ENCODE measurements at regions not wholly inside any gene's neighbourhood (a gene's known extent, or its start where the extent isn't known, plus 50 kb on each side); places are given as distances from the start of the nearest gene placed in this dataset.

- Histone ChIP-seq H3K4me1 (peaks cover 22% of the 10 kb centered on the region), H3K9me3 (no peaks in the 10 kb centered on the region), H3K4me2 (peak overlapping the region; percentile 53), H3K27ac (peak overlapping the region; percentile 58 to 81), H3K4me3 (no peak overlapping the region)
- peak in 1 of 2 experiments; percentile 49; a peak in 2 of 6 replicates for ATAC-seq
- ChIA-PET POLR2A (no interaction called here), CTCF (interaction anchor here (1.7 to 10.2 kb wide), 3 partner anchors 456 to 657 kb away, joined by 5 to 156 read pairs (median 58); no protein-coding TSS in a partner anchor)
- TF ChIP-seq RAD21 (conservative IDR thresholded peaks at IDR 0.05 in 1 of 2, IDR thresholded peaks at IDR 0.05 in 1 of 2) (no peak), MAX (IDR thresholded peaks at IDR 0.05) (no peak)
- TF ChIP-seq, protein P1, sequence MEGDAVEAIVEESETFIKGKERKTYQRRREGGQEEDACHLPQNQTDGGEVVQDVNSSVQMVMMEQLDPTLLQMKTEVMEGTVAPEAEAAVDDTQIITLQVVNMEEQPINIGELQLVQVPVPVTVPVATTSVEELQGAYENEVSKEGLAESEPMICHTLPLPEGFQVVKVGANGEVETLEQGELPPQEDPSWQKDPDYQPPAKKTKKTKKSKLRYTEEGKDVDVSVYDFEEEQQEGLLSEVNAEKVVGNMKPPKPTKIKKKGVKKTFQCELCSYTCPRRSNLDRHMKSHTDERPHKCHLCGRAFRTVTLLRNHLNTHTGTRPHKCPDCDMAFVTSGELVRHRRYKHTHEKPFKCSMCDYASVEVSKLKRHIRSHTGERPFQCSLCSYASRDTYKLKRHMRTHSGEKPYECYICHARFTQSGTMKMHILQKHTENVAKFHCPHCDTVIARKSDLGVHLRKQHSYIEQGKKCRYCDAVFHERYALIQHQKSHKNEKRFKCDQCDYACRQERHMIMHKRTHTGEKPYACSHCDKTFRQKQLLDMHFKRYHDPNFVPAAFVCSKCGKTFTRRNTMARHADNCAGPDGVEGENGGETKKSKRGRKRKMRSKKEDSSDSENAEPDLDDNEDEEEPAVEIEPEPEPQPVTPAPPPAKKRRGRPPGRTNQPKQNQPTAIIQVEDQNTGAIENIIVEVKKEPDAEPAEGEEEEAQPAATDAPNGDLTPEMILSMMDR (IDR thresholded peaks at IDR 0.05) = no peak
- DNase-seq (ENCODE audit: low read depth in 1 of 2, low spot score in 1 of 2) = peak in 1 of 2 experiments; percentile 12
- WGBS (ENCODE audit: missing lambda C conversion rate) = 42% methylated on average over 6 of the region's 7 CpGs
- no peak for FAIRE-seq
Measured at GRCh38 chr11:128174465-128175291, 412.7 kb downstream of the ETS1 start.

GRCh38 chr11:128172046-128172878 lies 415.1 kb downstream of the ETS1 start:
- ChIA-PET CTCF (interaction anchor here (0.6 to 10.2 kb wide), 44 partner anchors 9 to 787 kb away, joined by 3 to 156 read pairs (median 4); no protein-coding TSS in a partner anchor), POLR2A (no interaction called here)
- no peak overlapping the region for H3K4me3 ChIP-seq
- WGBS (ENCODE audit: missing lambda C conversion rate) = 48% methylated on average over 4 of the region's 4 CpGs
- peak; percentile 86 for TF ChIP-seq SMC3 (IDR thresholded peaks at IDR 0.05)
- peak; percentile 91 to 93 for TF ChIP-seq RAD21 (conservative IDR thresholded peaks at IDR 0.05 in 1 of 2, IDR thresholded peaks at IDR 0.05 in 1 of 2)
- TF ChIP-seq, protein P2, sequence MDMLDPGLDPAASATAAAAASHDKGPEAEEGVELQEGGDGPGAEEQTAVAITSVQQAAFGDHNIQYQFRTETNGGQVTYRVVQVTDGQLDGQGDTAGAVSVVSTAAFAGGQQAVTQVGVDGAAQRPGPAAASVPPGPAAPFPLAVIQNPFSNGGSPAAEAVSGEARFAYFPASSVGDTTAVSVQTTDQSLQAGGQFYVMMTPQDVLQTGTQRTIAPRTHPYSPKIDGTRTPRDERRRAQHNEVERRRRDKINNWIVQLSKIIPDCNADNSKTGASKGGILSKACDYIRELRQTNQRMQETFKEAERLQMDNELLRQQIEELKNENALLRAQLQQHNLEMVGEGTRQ (IDR thresholded peaks at IDR 0.05) = no peak
- TF ChIP-seq, protein P1 (IDR thresholded peaks at IDR 0.05) = peak; percentile 81
- peak; percentile 64 to 92; a peak in 5 of 6 replicates for ATAC-seq
- H3K27ac ChIP-seq = peak overlapping the region; percentile 6 to 52; a peak in 2 of 6 replicates
- peak; percentile 7 for FAIRE-seq
- peaks cover 22% of the 10 kb centered on the region for H3K4me1 ChIP-seq
- no peaks in the 10 kb centered on the region for H3K9me3 ChIP-seq
- peak; percentile 65 to 74 for DNase-seq (ENCODE audit: low read depth in 1 of 2, low spot score in 1 of 2)
- H3K4me2 ChIP-seq = no peak overlapping the region

DNA sequence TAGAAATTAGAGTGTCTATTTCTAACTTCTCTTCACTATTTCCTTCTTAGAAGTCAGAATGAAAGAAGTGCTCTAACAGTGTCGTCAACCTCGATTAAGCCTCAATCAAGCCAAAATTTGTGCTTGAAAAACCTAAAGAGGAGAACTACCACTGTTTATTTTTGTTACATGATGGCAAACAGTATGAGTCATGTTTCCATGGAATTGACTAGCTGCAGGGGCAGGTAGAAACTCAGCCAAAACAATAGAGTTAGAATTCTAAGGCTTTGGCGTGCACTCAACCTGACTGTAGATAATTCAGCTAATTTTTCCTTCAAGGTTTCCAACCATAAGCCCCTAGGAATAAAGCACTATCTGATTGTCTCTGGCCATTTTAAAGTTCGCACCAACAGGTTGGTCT lies 415.9 kb downstream of the ETS1 start:
- DNase-seq (ENCODE audit: low read depth in 1 of 2, low spot score in 1 of 2) (no peak), ATAC-seq (no peak), FAIRE-seq (no peak)
- H3K4me2 ChIP-seq = no peak overlapping the region
- H3K9me3 ChIP-seq = no peaks in the 10 kb centered on the region
- POLR2A ChIA-PET = no interaction called here
- CTCF ChIA-PET = interaction anchor here (0.6 to 10.2 kb wide), 30 partner anchors 10 to 788 kb away, joined by 3 to 156 read pairs (median 4); no protein-coding TSS in a partner anchor
- 57% methylated on average over 4 of the region's 4 CpGs for whole genome bisulfite sequencing (ENCODE audit: missing lambda C conversion rate)
- H3K4me3 ChIP-seq = no peak overlapping the region
- H3K27ac ChIP-seq = no peak overlapping the region; a peak in 1 of 6 replicates
- H3K4me1 ChIP-seq = peaks cover 22% of the 10 kb centered on the region
- TF ChIP-seq RNF2 (IDR thresholded peaks at IDR 0.05; ENCODE audit: borderline replicate concordance, low read depth) = no peak
- TF ChIP-seq FOSL2 (IDR thresholded peaks at IDR 0.05) = no peak
- TF ChIP-seq FOSL2 (CRISPR knock-in tag; IDR thresholded peaks at IDR 0.05) = 0 out of 2 replicates have a peak, but pooled peaks have one; percentile 14
- no peak for TF ChIP-seq ZSCAN20 (CRISPR knock-in tag; IDR thresholded peaks at IDR 0.05)
- TF ChIP-seq GATA3 (IDR thresholded peaks at IDR 0.05; ENCODE audit: borderline replicate concordance) = no peak
